Body of pancreas (tissue), 4 donors: ENCODE measurements at regions not wholly inside any gene's neighbourhood (a gene's known extent, or its start where the extent isn't known, plus 50 kb on each side); places are given as distances from the start of the nearest gene placed in this dataset.

Experiments used
- ATAC-seq: fragments of 150-250 bp; one replicate; pipeline ENCODE4 v1.9.1; 2016
- DNase-seq, 4 donors: peaks; one replicate each; pipeline ENCODE4 v3.0.0-alpha.2; 2019
- H3K27ac ChIP-seq, 4 donors: fragments of 200-600 bp; sonication (generic); 1 replicate in 3 of 4; 2 replicates in 1 of 4; pipeline versions ENCODE4 v1.5.1 to v1.6.1; 2016 to 2019; ENCODE audit warnings: mild to moderate bottlenecking in 1 of 4, mixed read lengths in 1 of 4, moderate library complexity in 1 of 4
- H3K27me3 ChIP-seq, 2 donors: fragments of 200-600 bp; sonication (generic); one replicate each; pipeline ENCODE4 v1.6.0; 2016; ENCODE audit warnings: mild to moderate bottlenecking in 1 of 2
- H3K36me3 ChIP-seq, 2 donors: fragments of 200-600 bp; sonication (generic); replicated peaks in 1 of 2; 2 replicates each; pipeline ENCODE4 v1.5.1; 2016; ENCODE audit warnings: low read depth in 2 of 2; ENCODE audit not compliant: insufficient read depth in 1 of 2
- H3K4me1 ChIP-seq: fragments of 200-600 bp; sonication (generic); one replicate; pipeline ENCODE4 v1.6.0; 2016
- H3K4me3 ChIP-seq, 2 donors: fragments of 200-600 bp; sonication (generic); 1 replicate in 1 of 2; 2 replicates in 1 of 2; pipeline ENCODE4 v1.5.1; 2016 to 2019
- H3K9me3 ChIP-seq, 3 donors: fragments of 200-600 bp; sonication (generic); 1 replicate in 2 of 3; 2 replicates in 1 of 3; pipeline ENCODE4 v1.5.1; 2016
- POLR2A ChIP-seq, 3 donors: fragments of 450-650 bp; IDR thresholded peaks; one replicate each; pipeline ENCODE4 v1.6.1; 2016; ENCODE audit warnings: antibody characterized with exemption in 3 of 3, mild to moderate bottlenecking in 2 of 3
- WGBS, 2 donors: methylation state at CpG; one replicate each; pipeline ENCODE4 v1.1.5; 2017; 5-methylcytosine and 5-hydroxymethylcytosine counted together
- intact Hi-C: fragments of 100-400 bp; cut with DNase I; formaldehyde crosslinking; loops from one replicate; pipeline ENCODE4 v1.15.1; 2023
- TF ChIP-seq, protein P1 (sequence below), 7 experiments: fragments of 450-650 bp in 4 of 7; fragments of 200-600 bp in 3 of 7; sonication (generic) in 3 of 7; IDR thresholded peaks; one replicate each; pipeline ENCODE4 v1.5.1; 2016 to 2019; ENCODE audit warnings: antibody characterized with exemption in 7 of 7

DNA sequence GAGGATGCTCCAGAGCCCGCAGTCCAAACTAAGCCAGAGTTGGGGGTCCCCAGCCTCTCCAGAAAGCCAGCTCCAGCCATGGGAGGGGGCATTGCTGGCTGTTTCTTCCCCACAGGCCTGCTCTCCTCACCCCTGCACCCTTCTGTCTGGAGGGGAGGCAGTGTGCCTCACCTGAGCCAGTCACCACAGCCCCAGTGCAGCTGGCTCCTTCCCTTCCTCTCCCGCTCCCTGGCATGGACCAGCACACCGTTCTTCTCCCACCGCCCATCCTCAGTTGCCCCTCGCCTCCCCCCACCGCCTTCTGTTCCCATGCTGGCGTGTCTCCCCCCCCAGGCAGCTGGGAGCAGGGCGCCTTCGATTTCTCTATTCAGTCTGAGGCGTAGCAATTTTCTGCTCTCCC, 110.5 kb upstream of the THY1 start:
- intact Hi-C loops = no loop called here
- TF ChIP-seq, protein P1, sequence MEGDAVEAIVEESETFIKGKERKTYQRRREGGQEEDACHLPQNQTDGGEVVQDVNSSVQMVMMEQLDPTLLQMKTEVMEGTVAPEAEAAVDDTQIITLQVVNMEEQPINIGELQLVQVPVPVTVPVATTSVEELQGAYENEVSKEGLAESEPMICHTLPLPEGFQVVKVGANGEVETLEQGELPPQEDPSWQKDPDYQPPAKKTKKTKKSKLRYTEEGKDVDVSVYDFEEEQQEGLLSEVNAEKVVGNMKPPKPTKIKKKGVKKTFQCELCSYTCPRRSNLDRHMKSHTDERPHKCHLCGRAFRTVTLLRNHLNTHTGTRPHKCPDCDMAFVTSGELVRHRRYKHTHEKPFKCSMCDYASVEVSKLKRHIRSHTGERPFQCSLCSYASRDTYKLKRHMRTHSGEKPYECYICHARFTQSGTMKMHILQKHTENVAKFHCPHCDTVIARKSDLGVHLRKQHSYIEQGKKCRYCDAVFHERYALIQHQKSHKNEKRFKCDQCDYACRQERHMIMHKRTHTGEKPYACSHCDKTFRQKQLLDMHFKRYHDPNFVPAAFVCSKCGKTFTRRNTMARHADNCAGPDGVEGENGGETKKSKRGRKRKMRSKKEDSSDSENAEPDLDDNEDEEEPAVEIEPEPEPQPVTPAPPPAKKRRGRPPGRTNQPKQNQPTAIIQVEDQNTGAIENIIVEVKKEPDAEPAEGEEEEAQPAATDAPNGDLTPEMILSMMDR (IDR thresholded peaks at IDR 0.05) = no peak
- TF ChIP-seq POLR2A (IDR thresholded peaks at IDR 0.05) = no peak
- Histone ChIP-seq H3K36me3 (no peaks in the 10 kb centered on the region), H3K9me3 (no peaks in the 10 kb centered on the region), H3K4me1 (peaks cover 9% of the 10 kb centered on the region), H3K27me3 (no peaks in the 10 kb centered on the region), H3K27ac (no peak overlapping the region), H3K4me3 (no peak overlapping the region)
- ATAC-seq (no peak), DNase-seq (no peak)
- 41 to 54% methylated on average over 10 of the region's 10 CpGs for WGBS, 2 donors

DNA sequence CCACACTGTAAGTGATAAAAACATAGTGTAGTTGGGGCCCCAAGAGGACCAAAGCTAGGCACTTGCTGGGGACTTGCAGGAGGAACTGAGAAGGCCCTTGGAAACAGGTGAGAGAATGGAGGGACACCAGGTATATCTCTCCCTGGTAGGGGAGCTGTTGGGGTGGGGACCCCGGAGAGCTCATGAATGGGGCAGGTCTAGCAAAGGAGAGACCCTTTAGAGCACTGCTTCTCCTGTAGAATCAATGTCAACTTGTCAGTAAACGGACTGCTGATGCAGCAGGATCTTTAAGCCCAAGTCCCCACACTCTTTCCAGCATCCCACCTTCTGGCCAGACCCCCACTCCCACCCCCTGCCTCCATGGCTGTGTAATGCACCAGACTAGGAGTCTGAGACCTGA, 109.6 kb upstream of the THY1 start:
- WGBS, 2 donors = 71 to 75% methylated on average over 2 of the region's 2 CpGs
- intact Hi-C loops = no loop called here
- H3K36me3 ChIP-seq = no peaks in the 10 kb centered on the region
- H3K4me1 ChIP-seq = peaks cover 9% of the 10 kb centered on the region
- no peak for DNase-seq
- H3K27me3 ChIP-seq = no peaks in the 10 kb centered on the region
- no peaks in the 10 kb centered on the region for H3K9me3 ChIP-seq
- no peak for ATAC-seq
- no peak for TF ChIP-seq POLR2A (IDR thresholded peaks at IDR 0.05)
- TF ChIP-seq, protein P1 (IDR thresholded peaks at IDR 0.05) = no peak
- no peak overlapping the region for H3K27ac ChIP-seq
- H3K4me3 ChIP-seq = no peak overlapping the region

DNA sequence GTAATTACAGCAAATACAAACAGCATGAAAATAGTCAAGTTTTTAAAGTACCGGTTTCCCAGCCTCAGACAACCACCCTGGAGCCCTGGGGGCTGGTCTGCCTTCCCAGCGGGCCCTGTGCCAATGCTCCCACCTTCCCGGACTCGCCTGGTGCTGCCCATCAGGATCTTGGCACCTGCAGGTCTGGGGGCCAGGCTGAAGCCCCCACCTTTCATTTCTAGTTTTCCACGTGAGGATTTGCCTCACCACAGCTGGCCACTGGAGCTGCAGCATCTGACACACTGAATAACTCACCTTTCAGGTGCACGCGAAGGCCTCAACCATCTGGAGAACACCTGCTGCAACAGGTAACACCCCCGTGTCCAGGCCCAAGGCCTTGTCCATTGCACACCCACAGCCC, 108.7 kb upstream of the THY1 start:
- no peaks in the 10 kb centered on the region for H3K9me3 ChIP-seq
- no peaks in the 10 kb centered on the region for H3K36me3 ChIP-seq
- no peak overlapping the region for H3K27ac ChIP-seq
- no peak overlapping the region for H3K4me3 ChIP-seq
- DNase-seq = peak in 1 of 4 donors; percentile 13
- intact Hi-C loops = no loop called here
- H3K27me3 ChIP-seq = no peaks in the 10 kb centered on the region
- no peak for ATAC-seq
- TF ChIP-seq, protein P1 (IDR thresholded peaks at IDR 0.05) = no peak
- no peak for TF ChIP-seq POLR2A (IDR thresholded peaks at IDR 0.05)
- 60 to 72% methylated on average over 8 of the region's 8 CpGs for WGBS, 2 donors
- peaks cover 9% of the 10 kb centered on the region for H3K4me1 ChIP-seq

DNA sequence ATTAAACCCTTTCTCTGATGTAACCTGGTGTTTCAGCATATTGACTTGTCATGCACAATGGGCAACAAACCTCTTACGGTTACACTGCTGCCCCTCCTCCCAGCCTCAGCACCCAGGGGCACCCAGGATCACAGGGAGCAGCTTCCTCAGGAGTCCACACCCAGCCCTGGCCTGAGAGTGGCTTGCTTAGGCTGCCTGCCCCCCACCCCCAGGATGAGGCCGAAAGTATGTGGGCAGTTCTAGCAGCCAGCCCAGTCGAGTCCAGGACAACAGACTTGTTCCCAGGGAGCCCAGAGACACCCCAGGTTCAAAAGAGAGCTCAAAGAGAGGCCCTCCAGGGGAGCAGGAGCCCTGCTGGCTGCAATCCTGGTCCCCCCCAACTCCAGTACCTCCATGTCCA, 108.1 kb upstream of the THY1 start:
- TF ChIP-seq, protein P1 (IDR thresholded peaks at IDR 0.05) = no peak
- no peak for TF ChIP-seq POLR2A (IDR thresholded peaks at IDR 0.05)
- Histone ChIP-seq H3K4me1 (peaks cover 9% of the 10 kb centered on the region), H3K27me3 (no peaks in the 10 kb centered on the region), H3K4me3 (no peak overlapping the region), H3K9me3 (no peaks in the 10 kb centered on the region), H3K36me3 (no peaks in the 10 kb centered on the region), H3K27ac (no peak overlapping the region)
- intact Hi-C loops = no loop called here
- DNase-seq (no peak), ATAC-seq (no peak)
- WGBS, 2 donors = 74 to 100% methylated on average over 1 to 3 of the region's 3 CpGs

DNA sequence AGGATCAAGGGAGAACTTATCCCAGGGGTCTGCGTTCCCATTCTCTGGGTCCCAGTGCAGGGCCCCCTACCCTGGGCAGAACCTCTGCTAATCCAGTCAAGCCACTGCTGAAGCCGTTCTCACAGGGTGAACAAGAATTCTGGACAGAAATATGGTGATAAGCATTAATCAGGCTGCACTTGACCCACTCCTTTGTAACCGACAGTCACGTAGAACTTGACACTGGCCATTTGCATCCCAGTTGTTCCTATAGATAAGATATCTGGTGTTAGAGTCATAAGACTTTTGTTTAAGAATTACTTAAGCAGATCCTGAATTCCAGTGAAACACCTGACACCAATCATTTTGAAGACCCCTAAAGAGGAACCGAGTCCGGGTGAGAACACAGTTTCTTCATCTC, 107.5 kb upstream of the THY1 start:
- Histone ChIP-seq H3K4me3 (no peak overlapping the region), H3K36me3 (no peaks in the 10 kb centered on the region), H3K27me3 (no peaks in the 10 kb centered on the region), H3K27ac (no peak overlapping the region), H3K4me1 (peaks cover 9% of the 10 kb centered on the region), H3K9me3 (no peaks in the 10 kb centered on the region)
- 49 to 60% methylated on average over 6 of the region's 6 CpGs for WGBS, 2 donors
- DNase-seq = no peak
- TF ChIP-seq, protein P1 (IDR thresholded peaks at IDR 0.05) = no peak
- no peak for TF ChIP-seq POLR2A (IDR thresholded peaks at IDR 0.05)
- intact Hi-C loops = no loop called here
- no peak for ATAC-seq
